ENCODE measurements at regions not wholly inside any gene's neighbourhood (a gene's known extent, or its start where the extent isn't known, plus 50 kb on each side); places are given as distances from the start of the nearest gene placed in this dataset.

GRCh38 chr9:13576101-13576500, 296.6 kb upstream of the MPDZ start:
- no peak for DNase-seq (ENCODE audit: low read depth in 4 of 6, low spot score in 6 of 6)
- H3K4me1 ChIP-seq (ENCODE audit: control insufficient read depth, insufficient read depth, low read length), result peaks cover 3% of the 10 kb centered on the region
- H3K4me3 ChIP-seq (ENCODE audit: low read depth, low read length), result no peak overlapping the region
- no peaks in the 10 kb centered on the region for H3K36me3 ChIP-seq (ENCODE audit: control insufficient read depth, insufficient read depth, low read length)
- H3K27ac ChIP-seq (ENCODE audit: low read depth, low read length), result no peak overlapping the region
- no peaks in the 10 kb centered on the region for H3K27me3 ChIP-seq (ENCODE audit: control insufficient read depth, insufficient read depth, low read length)
- H3K9me3 ChIP-seq (ENCODE audit: control insufficient read depth, insufficient read depth, low read length), result no peaks in the 10 kb centered on the region

GRCh38 chr9:13575558-13575957, 296.1 kb upstream of the MPDZ start:
- no peaks in the 10 kb centered on the region for H3K27me3 ChIP-seq (ENCODE audit: control insufficient read depth, insufficient read depth, low read length)
- H3K4me3 ChIP-seq (ENCODE audit: low read depth, low read length), result no peak overlapping the region
- H3K4me1 ChIP-seq (ENCODE audit: control insufficient read depth, insufficient read depth, low read length), result peaks cover 8% of the 10 kb centered on the region
- no peak for DNase-seq (ENCODE audit: low read depth in 4 of 6, low spot score in 6 of 6)
- H3K9me3 ChIP-seq (ENCODE audit: control insufficient read depth, insufficient read depth, low read length), result no peaks in the 10 kb centered on the region
- H3K27ac ChIP-seq (ENCODE audit: low read depth, low read length), result no peak overlapping the region
- no peaks in the 10 kb centered on the region for H3K36me3 ChIP-seq (ENCODE audit: control insufficient read depth, insufficient read depth, low read length)
- WGBS (ENCODE audit: insufficient coverage), result no CpG with 5 or more reads among the region's 1 CpG

GRCh38 chr9:13570068-13570974, 290.8 kb upstream of the MPDZ start:
- Histone ChIP-seq H3K4me3 (ENCODE audit: low read depth, low read length) (no peak overlapping the region), H3K27me3 (ENCODE audit: control insufficient read depth, insufficient read depth, low read length) (no peaks in the 10 kb centered on the region), H3K27ac (ENCODE audit: low read depth, low read length) (peak overlapping the region; percentile 82), H3K4me1 (ENCODE audit: control insufficient read depth, insufficient read depth, low read length) (peaks cover 20% of the 10 kb centered on the region), H3K9me3 (ENCODE audit: control insufficient read depth, insufficient read depth, low read length) (no peaks in the 10 kb centered on the region), H3K36me3 (ENCODE audit: control insufficient read depth, insufficient read depth, low read length) (no peaks in the 10 kb centered on the region)
- WGBS (ENCODE audit: insufficient coverage), result 83% methylated on average over 1 of the region's 5 CpGs
- peak in 1 of 6 donors; percentile 15 for DNase-seq (ENCODE audit: low read depth in 4 of 6, low spot score in 6 of 6)

GRCh38 chr9:13569602-13570067, 290.1 kb upstream of the MPDZ start:
- H3K27me3 ChIP-seq (ENCODE audit: control insufficient read depth, insufficient read depth, low read length), result no peaks in the 10 kb centered on the region
- H3K36me3 ChIP-seq (ENCODE audit: control insufficient read depth, insufficient read depth, low read length), result no peaks in the 10 kb centered on the region
- no peak overlapping the region for H3K4me3 ChIP-seq (ENCODE audit: low read depth, low read length)
- DNase-seq (ENCODE audit: low read depth in 4 of 6, low spot score in 6 of 6), result peak in 2 of 6 donors; percentile 26 to 74
- H3K4me1 ChIP-seq (ENCODE audit: control insufficient read depth, insufficient read depth, low read length), result peaks cover 20% of the 10 kb centered on the region
- no CpG with 5 or more reads among the region's 1 CpG for WGBS (ENCODE audit: insufficient coverage)
- H3K9me3 ChIP-seq (ENCODE audit: control insufficient read depth, insufficient read depth, low read length), result no peaks in the 10 kb centered on the region
- H3K27ac ChIP-seq (ENCODE audit: low read depth, low read length), result peak overlapping the region; percentile 82

- DNase-seq (ENCODE audit: low read depth in 4 of 6, low spot score in 6 of 6), result peak; percentile 69 to 95 (median 79)
- H3K27me3 ChIP-seq (ENCODE audit: control insufficient read depth, insufficient read depth, low read length), result no peaks in the 10 kb centered on the region
- 6% methylated on average over 16 of the region's 18 CpGs for WGBS (ENCODE audit: insufficient coverage)
- H3K9me3 ChIP-seq (ENCODE audit: control insufficient read depth, insufficient read depth, low read length), result no peaks in the 10 kb centered on the region
- peaks cover 20% of the 10 kb centered on the region for H3K4me1 ChIP-seq (ENCODE audit: control insufficient read depth, insufficient read depth, low read length)
- peak overlapping the region; percentile 17 for H3K4me3 ChIP-seq (ENCODE audit: low read depth, low read length)
- peak overlapping the region; percentile 82 for H3K27ac ChIP-seq (ENCODE audit: low read depth, low read length)
- H3K36me3 ChIP-seq (ENCODE audit: control insufficient read depth, insufficient read depth, low read length), result no peaks in the 10 kb centered on the region
These were observed 289.5 kb upstream of the MPDZ start for GRCh38 chr9:13568841-13569601.

- H3K27ac ChIP-seq (ENCODE audit: low read depth, low read length), result peak overlapping the region; percentile 82
- no peaks in the 10 kb centered on the region for H3K9me3 ChIP-seq (ENCODE audit: control insufficient read depth, insufficient read depth, low read length)
- peak overlapping the region; percentile 17 for H3K4me3 ChIP-seq (ENCODE audit: low read depth, low read length)
- DNase-seq (ENCODE audit: low read depth in 4 of 6, low spot score in 6 of 6), result peak in 1 of 6 donors; percentile 59
- H3K4me1 ChIP-seq (ENCODE audit: control insufficient read depth, insufficient read depth, low read length), result peaks cover 20% of the 10 kb centered on the region
- H3K36me3 ChIP-seq (ENCODE audit: control insufficient read depth, insufficient read depth, low read length), result no peaks in the 10 kb centered on the region
- WGBS (ENCODE audit: insufficient coverage), result 0% methylated on average over 1 of the region's 3 CpGs
- no peaks in the 10 kb centered on the region for H3K27me3 ChIP-seq (ENCODE audit: control insufficient read depth, insufficient read depth, low read length)
These were observed 288.9 kb upstream of the MPDZ start for GRCh38 chr9:13568405-13568804.

- H3K27ac ChIP-seq (ENCODE audit: low read depth, low read length), result peak overlapping the region; percentile 82
- no CpG with 5 or more reads among the region's 4 CpGs for WGBS (ENCODE audit: insufficient coverage)
- H3K36me3 ChIP-seq (ENCODE audit: control insufficient read depth, insufficient read depth, low read length), result no peaks in the 10 kb centered on the region
- H3K4me1 ChIP-seq (ENCODE audit: control insufficient read depth, insufficient read depth, low read length), result peaks cover 20% of the 10 kb centered on the region
- H3K9me3 ChIP-seq (ENCODE audit: control insufficient read depth, insufficient read depth, low read length), result no peaks in the 10 kb centered on the region
- DNase-seq (ENCODE audit: low read depth in 4 of 6, low spot score in 6 of 6), result peak in 1 of 6 donors; percentile 9
- H3K27me3 ChIP-seq (ENCODE audit: control insufficient read depth, insufficient read depth, low read length), result no peaks in the 10 kb centered on the region
- no peak overlapping the region for H3K4me3 ChIP-seq (ENCODE audit: low read depth, low read length)
These were observed 288.3 kb upstream of the MPDZ start for GRCh38 chr9:13567833-13568232.

GRCh38 chr9:13557746-13558145, 278.3 kb upstream of the MPDZ start:
- no peaks in the 10 kb centered on the region for H3K4me1 ChIP-seq (ENCODE audit: control insufficient read depth, insufficient read depth, low read length)
- DNase-seq (ENCODE audit: low read depth in 4 of 6, low spot score in 6 of 6), result peak in 2 of 6 donors; percentile 8 to 54
- no peaks in the 10 kb centered on the region for H3K36me3 ChIP-seq (ENCODE audit: control insufficient read depth, insufficient read depth, low read length)
- H3K27me3 ChIP-seq (ENCODE audit: control insufficient read depth, insufficient read depth, low read length), result no peaks in the 10 kb centered on the region
- H3K27ac ChIP-seq (ENCODE audit: low read depth, low read length), result no peak overlapping the region
- no peaks in the 10 kb centered on the region for H3K9me3 ChIP-seq (ENCODE audit: control insufficient read depth, insufficient read depth, low read length)
- no peak overlapping the region for H3K4me3 ChIP-seq (ENCODE audit: low read depth, low read length)
- WGBS (ENCODE audit: insufficient coverage), result 0% methylated on average over 1 of the region's 2 CpGs

- H3K4me1 ChIP-seq (ENCODE audit: control insufficient read depth, insufficient read depth, low read length), result no peaks in the 10 kb centered on the region
- H3K9me3 ChIP-seq (ENCODE audit: control insufficient read depth, insufficient read depth, low read length), result peaks cover 2% of the 10 kb centered on the region
- H3K4me3 ChIP-seq (ENCODE audit: low read depth, low read length), result no peak overlapping the region
- no peaks in the 10 kb centered on the region for H3K27me3 ChIP-seq (ENCODE audit: control insufficient read depth, insufficient read depth, low read length)
- WGBS (ENCODE audit: insufficient coverage), result no CpG with 5 or more reads among the region's 2 CpGs
- no peak for DNase-seq (ENCODE audit: low read depth in 4 of 6, low spot score in 6 of 6)
- no peaks in the 10 kb centered on the region for H3K36me3 ChIP-seq (ENCODE audit: control insufficient read depth, insufficient read depth, low read length)
- H3K27ac ChIP-seq (ENCODE audit: low read depth, low read length), result no peak overlapping the region
These were observed 277.2 kb upstream of the MPDZ start for GRCh38 chr9:13556656-13557055.

All from spinal cord (tissue), 9 donors.